ENCODE measurements at regions not wholly inside any gene's neighbourhood (a gene's known extent, or its start where the extent isn't known, plus 50 kb on each side); places are given as distances from the start of the nearest gene placed in this dataset.

- TF ChIP-seq CTCF (IDR thresholded peaks at IDR 0.05) (no peak), POLR2A (IDR thresholded peaks at IDR 0.05) (no peak)
These were observed 293.4 kb downstream of the CDK5RAP2 start for GRCh38 chr9:120286530-120286929.
